GM21786 (cell line): ENCODE measurements at regions not wholly inside any gene's neighbourhood (a gene's known extent, or its start where the extent isn't known, plus 50 kb on each side); places are given as distances from the start of the nearest gene placed in this dataset.

Experiments
- ATAC-seq: cut with Tn5 transposase; IDR thresholded peaks from one replicate; pipeline ENCODE4 v1.9.1; 2021; ENCODE audit not compliant: unreplicated experiment

DNA sequence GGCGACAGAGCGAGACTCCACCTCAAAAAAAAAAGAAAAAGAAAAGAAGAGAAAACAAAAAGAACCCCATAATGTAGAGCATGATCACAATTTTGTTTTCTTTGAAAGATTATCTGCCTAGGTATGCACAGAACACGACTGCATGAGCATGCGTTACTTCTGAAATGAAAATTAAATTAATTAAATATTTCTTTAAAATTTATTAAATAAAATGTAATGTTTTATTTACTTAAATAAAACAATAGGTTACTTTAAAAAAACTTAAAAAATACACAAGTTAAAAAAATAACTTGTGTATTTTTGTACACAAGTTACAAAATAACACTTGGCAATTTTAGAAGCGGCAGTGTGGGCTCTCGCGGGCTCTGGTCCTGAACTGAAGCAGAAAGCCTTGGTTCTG, 107.8 kb downstream of the TFAP2A start:
- ATAC-seq: no peak

GRCh38 chr6:10305790-10306415, 109.0 kb downstream of the TFAP2A start:
- ATAC-seq: no peak

GRCh38 chr6:10303608-10304506, 111.0 kb downstream of the TFAP2A start:
- no peak for ATAC-seq

- ATAC-seq: no peak
These were observed 112.2 kb downstream of the TFAP2A start for GRCh38 chr6:10302566-10303235.

DNA sequence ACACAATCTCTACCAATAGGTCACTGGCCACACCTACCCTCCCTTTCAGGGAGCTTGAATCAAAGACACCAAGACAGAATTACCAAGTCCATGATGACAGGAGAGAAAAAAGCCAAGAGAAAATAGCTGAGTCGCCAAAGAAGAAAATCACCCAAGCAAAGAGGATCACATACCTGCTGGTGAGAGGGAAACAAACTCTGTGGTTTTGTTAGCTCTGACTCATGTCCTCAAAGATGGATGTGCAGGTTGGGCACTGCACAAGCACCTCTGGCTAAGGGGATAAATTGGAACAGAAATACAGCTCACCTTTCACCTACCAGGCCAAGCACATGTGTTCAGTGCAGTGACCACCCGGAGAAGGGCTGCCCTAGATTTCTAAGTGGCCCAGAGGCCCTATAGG, 114.8 kb downstream of the TFAP2A start:
- no peak for ATAC-seq

- ATAC-seq: no peak
These were observed 117.0 kb downstream of the TFAP2A start for GRCh38 chr6:10297832-10298231.

- no peak for ATAC-seq
These were observed 136.1 kb downstream of the TFAP2A start for GRCh38 chr6:10278746-10279145.

DNA sequence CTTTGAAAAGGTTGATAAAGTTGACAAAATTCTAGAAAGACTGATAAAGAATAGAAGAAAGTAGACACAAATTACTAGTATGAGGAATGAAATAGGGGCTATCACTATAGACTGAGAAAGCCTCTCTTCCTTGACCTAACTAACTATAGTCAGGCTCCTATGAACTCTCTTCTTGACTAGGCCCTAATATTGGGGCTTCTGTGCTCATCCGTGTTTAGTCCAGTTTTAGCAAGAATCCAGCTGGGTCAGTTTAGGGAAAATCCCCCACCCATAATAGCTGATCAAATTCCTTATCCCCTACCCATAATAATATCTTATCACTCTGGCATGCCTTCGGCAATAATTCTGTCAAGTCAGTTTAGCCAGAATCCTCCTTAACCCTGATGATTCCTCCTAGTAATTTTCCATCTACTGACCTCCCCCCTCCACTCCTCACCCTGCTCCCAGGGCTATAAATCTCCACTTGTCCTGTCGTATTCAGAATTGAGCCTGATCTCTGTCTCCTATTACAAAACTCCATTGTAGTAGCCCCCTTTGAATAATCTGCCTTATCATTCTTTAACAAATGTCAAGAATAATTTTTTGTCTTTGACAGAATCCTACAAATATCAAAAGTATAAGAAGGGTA, 138.1 kb downstream of the TFAP2A start:
- ATAC-seq: no peak

DNA sequence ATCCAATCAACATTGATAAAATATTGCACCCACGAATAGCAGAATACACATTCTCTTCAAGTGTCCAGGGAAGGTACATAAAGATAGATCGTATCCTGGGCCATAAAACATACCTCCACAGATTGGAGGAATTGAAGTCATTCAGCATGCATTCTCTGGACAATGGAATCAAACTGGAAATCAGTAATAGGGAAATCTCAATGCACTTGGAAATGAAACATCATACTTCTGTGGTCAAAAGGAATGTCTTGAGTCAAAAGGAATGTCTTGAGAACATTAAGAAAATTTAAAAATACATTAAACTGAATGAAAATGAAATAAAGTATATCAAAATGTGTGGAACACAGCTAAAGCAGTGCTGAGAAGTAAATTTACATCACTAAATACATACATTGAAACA, 138.8 kb downstream of the TFAP2A start:
- no peak for ATAC-seq

- ATAC-seq: no peak
These were observed 142.3 kb downstream of the TFAP2A start for GRCh38 chr6:10272591-10272990.

- no peak for ATAC-seq
These were observed 142.9 kb downstream of the TFAP2A start for GRCh38 chr6:10271982-10272381.

DNA sequence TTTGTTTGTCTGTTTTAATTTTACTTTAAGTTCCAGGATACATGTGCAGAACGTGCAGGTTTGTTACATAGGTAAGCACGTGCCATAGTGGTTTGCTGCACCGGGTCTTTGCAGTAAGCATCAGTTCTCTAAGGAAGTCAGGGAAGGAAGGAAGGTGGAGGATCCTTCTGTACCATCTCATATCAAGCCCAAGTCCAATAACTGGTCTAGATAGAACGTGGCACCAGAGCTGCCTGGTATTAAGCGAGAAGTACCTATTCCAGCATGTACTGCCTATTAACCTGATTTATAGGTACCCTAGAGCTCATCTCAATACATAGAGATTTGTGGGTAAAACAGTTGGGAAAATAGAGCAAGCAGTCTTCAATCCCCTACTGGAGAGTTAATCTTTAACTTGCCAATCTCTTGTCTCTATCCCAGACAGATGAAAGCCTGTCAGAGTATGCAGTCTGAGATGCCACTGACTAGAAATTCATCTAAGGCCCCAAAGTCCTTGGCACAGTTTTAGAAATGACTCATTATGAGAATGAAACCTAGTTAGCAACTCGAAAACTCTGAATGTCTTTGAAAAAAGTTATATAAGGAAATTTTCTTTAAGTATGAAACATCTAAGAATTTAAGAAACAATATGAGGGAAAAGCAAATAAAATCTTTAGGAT, 144.9 kb downstream of the TFAP2A start:
- peak; percentile 56 for ATAC-seq

GRCh38 chr6:10268611-10269310, 146.1 kb downstream of the TFAP2A start:
- ATAC-seq: no peak

DNA sequence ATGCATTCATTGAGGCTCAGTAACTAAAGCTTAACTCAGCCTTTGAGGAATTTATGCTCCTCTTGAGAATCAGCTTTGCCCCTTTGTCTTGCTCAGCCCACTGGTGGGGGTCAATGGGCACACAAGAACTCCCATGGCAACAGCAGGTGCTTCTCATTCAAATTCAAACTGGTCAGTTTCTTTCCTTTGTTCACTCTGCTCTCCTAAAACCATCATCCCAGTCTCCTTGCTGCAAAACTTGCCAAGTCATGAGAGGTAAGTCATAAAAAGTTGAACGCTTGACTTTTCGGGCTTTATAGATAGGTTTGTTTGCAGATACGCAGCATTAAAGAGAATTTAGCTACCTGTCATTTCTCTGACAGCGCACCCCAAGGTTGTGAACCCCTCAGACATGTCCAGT, 146.8 kb downstream of the TFAP2A start:
- ATAC-seq: no peak

- no peak for ATAC-seq
These were observed 148.4 kb downstream of the TFAP2A start for GRCh38 chr6:10266462-10266861.

GRCh38 chr6:10266061-10266460, 148.8 kb downstream of the TFAP2A start:
- no peak for ATAC-seq

DNA sequence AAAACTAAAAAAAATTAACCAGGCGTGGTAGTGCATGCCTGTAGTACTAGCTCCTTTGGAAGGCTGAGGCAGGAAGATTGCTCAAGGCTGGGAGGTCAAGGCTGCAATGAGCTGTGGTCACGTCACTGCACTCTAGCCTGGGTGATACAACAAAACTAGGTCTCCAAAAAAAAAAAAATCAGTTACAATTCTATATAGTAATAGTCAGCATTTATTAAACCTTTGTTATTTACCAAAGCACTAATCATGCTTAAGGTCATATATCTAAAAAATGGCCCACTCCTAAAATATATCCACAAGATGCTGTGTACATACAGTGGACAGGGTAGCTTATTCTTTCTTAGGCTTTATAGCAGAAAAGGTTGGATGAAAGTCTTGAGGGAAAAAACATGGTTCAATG, 152.4 kb downstream of the TFAP2A start:
- no peak for ATAC-seq

GRCh38 chr6:10259671-10260070, 155.2 kb downstream of the TFAP2A start:
- ATAC-seq: no peak

DNA sequence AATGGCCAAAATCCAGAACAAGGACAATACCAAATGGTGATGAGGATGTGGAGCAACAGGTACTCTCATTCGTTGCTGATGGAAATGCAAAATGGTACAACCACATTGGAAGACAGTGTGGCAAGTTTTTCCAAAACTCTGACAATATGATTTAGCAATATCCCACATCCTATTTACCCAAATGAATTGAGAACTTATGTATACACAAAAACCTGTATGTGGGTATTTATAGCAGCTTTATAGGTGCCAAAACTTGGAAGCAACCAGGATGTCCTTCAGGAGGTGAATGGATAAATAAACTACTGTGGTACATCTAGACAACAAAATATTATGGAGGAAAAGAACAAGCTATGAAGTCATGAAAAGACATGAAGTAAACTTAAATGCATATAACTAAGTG, 156.5 kb downstream of the TFAP2A start:
- ATAC-seq: no peak

DNA sequence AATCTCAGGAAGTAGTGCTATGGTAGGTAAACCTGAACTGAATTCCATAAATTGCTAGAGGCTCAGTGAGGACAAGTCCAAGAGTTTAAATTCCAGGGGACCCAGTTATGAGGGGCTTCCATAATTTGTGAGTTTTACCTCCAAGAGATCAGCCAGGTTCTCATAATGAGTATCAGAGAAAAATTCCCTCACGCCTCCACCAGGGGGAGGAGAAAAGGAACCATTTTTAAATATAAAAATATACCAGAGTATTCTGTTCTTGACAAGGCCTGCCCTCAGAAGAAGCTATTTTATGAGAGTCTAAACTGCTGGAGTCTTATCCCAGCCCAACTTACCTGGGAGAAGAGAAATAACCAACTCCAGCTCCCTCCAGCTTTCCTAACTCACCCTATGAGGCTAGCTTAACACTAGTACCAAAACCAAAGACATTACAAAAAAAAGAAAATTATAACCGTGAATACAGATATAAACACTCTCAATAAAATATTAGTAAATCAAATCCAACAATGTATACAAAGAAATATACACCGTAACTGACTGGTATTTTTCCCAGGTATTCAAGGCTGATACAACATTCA, 158.7 kb downstream of the TFAP2A start:
- no peak for ATAC-seq
